Heart left ventricle (tissue), 16 donors: ENCODE measurements at regions not wholly inside any gene's neighbourhood (a gene's known extent, or its start where the extent isn't known, plus 50 kb on each side); places are given as distances from the start of the nearest gene placed in this dataset.
"Not testable (repeated sequence)": the region's sequence is repeated elsewhere in the genome, so short reads cannot be mapped to it uniquely, and the experiment has no call there.

Experiments
- ATAC-seq, 4 donors: fragments of 200-7000 bp; cut with Tn5 transposase; one replicate each; pipeline ENCODE4 v1.9.1; 2020 to 2022; ENCODE audit warnings: moderate library complexity in 4 of 4, mild to moderate bottlenecking in 3 of 4, moderate number of reproducible peaks in 1 of 4
- DNase-seq, 5 donors: peaks; one replicate each; pipeline ENCODE4 v3.0.0-alpha.2; 2020
- H3K27ac ChIP-seq, 12 donors: fragments of 200-600 bp; sonication (generic) in 4 of 12; one replicate each; pipeline versions ENCODE4 v1.5.0 to v1.8.0; 2016 to 2022; ENCODE audit warnings: mild to moderate bottlenecking in 2 of 12
- H3K27me3 ChIP-seq, 9 donors: fragments of 200-600 bp; sonication (generic) in 2 of 9; one replicate each; pipeline versions ENCODE4 v1.5.1 to v1.8.0; 2016 to 2022; ENCODE audit warnings: mild to moderate bottlenecking in 3 of 9
- H3K36me3 ChIP-seq, 9 donors: fragments of 200-600 bp; sonication (generic) in 2 of 9; one replicate each; pipeline versions ENCODE4 v1.5.0 to v1.8.0; 2018 to 2022; ENCODE audit warnings: mild to moderate bottlenecking in 2 of 9
- H3K4me1 ChIP-seq, 12 donors: fragments of 200-600 bp; sonication (generic) in 4 of 12; one replicate each; pipeline versions ENCODE4 v1.5.0 to v1.8.0; 2016 to 2022; ENCODE audit warnings: mild to moderate bottlenecking in 3 of 12
- H3K4me3 ChIP-seq, 12 donors: fragments of 200-600 bp; sonication (generic) in 4 of 12; one replicate each; pipeline versions ENCODE4 v1.5.0 to v1.8.0; 2017 to 2022; ENCODE audit warnings: mild to moderate bottlenecking in 9 of 12, moderate library complexity in 4 of 12
- H3K9me3 ChIP-seq, 12 donors: fragments of 200-600 bp; sonication (generic) in 4 of 12; one replicate each; pipeline versions ENCODE4 v1.5.0 to v1.8.0; 2016 to 2022; ENCODE audit warnings: mild to moderate bottlenecking in 1 of 12
- CTCF ChIP-seq, 12 donors: fragments of 200-600 bp; sonication (generic) in 4 of 12; IDR thresholded peaks; one replicate each; pipeline versions ENCODE4 v1.5.0 to v1.8.0; 2018 to 2022; ENCODE audit warnings: antibody characterized with exemption in 12 of 12, mild to moderate bottlenecking in 5 of 12
- POLR2A ChIP-seq, 2 donors: fragments of 450-650 bp; IDR thresholded peaks; one replicate each; pipeline ENCODE4 v1.6.1; 2017; ENCODE audit warnings: antibody characterized with exemption in 2 of 2, mild to moderate bottlenecking in 2 of 2, moderate library complexity in 2 of 2
- WGBS, 4 donors: extraction: QIAGEN DNeasy Blood & Tissue Kit in 2 of 4; methylation state at CpG; one replicate each; pipeline versions ENCODE4 v1.1.5 to v1.1.7; 2013 to 2018; 5-methylcytosine and 5-hydroxymethylcytosine counted together
- intact Hi-C, 10 donors: fragments of 100-400 bp; cut with DNase I; formaldehyde crosslinking; loops; one replicate each; pipeline versions ENCODE4 v1.11.1 to v1.14.2; 2022
- donor health status: ischemic (EF 13 %, LVEDD 7.1; RV severe dilation, severe dysfunction).
- donor health status: healthy with polysubstance abuse.
- donor health status: DM: no; HTN: yes; CAD: no.
- donor health status: DM: no; HTN: no; CAD: no.
- donor health status: ischemic (EF 25% LVEDD 6.9; RV normal size, moderate dysfunction).
- donor health status: ischemic (EF 25% LVEDD 5.7; RV mildly dilated, moderate dysfunction).
- donor health status: healthy.
- donor health status: DM: yes; HTN: yes; CAD: no.
- donor health status: ischemic (EF 35%, LVEDD 5.7; RV mildly dilated, moderate dysfunction).
- donor health status: nonischemic (EF 11% LVEDD 7.7; RV severe dilation, severe dysfunction).
- donor health status: DM: yes; HTN: yes; CAD: no.
- donor health status: PGD.
- donor health status: ischemic (EF 29% LVEDD 5.4; RV normal size, mild dysfunction).
- donor health status: nonischemic (EF 23%, LVEDD 6.1; RV moderate dilation, normal function).

GRCh38 chr6:144429753-144430152, 144.6 kb downstream of the UTRN start:
- peaks cover 0 to 9% (median under 1%) of the 10 kb centered on the region in 12 donors for H3K4me1 ChIP-seq
- no peak overlapping the region for H3K4me3 ChIP-seq
- H3K9me3 ChIP-seq: no peaks in the 10 kb centered on the region
- intact Hi-C loops: loop anchor here in 2 of 10 donors (10.0 kb wide), 2 partner anchors 65 to 145 kb away; partner anchors contain the start of gene UTRN (in 1 of the 2)
- DNase-seq: no peak
- WGBS, 4 donors: 90 to 98% (median 97%) methylated on average over 1 of the region's 1 CpG
- peaks cover 0 to 77% (median 66%) of the 10 kb centered on the region in 9 donors for H3K36me3 ChIP-seq
- no peak overlapping the region for H3K27ac ChIP-seq
- TF ChIP-seq CTCF (IDR thresholded peaks at IDR 0.05): no peak
- TF ChIP-seq POLR2A (IDR thresholded peaks at IDR 0.05): no peak
- no peaks in the 10 kb centered on the region for H3K27me3 ChIP-seq
- ATAC-seq: no peak

- intact Hi-C loops: loop anchor here in 1 of 10 donors (10.0 kb wide), 1 partner anchor 69 kb away; no protein-coding TSS in a partner anchor
- WGBS, 4 donors: 93 to 99% (median 97%) methylated on average over 3 to 24 of the region's 24 CpGs
- DNase-seq: peak in 1 of 5 donors; percentile 32
These were observed 148.3 kb downstream of the UTRN start for GRCh38 chr6:144433446-144433845.

GRCh38 chr6:144434308-144434990, 149.3 kb downstream of the UTRN start:
- H3K4me1 ChIP-seq: peaks cover 0 to 35% (median 16%) of the 10 kb centered on the region in 12 donors
- peak overlapping the region in 2 of 12 donors; percentile 12 to 36 for H3K27ac ChIP-seq

More at GRCh38 chr6:144433446-144433845, 148.3 kb downstream of the UTRN start:
- Histone ChIP-seq H3K36me3 (peaks cover 0 to 75% (median 62%) of the 10 kb centered on the region in 9 donors), H3K4me1 (peaks cover 0 to 30% (median 16%) of the 10 kb centered on the region in 12 donors)
- H3K9me3 ChIP-seq, ATAC-seq, H3K27me3 ChIP-seq, H3K27ac ChIP-seq, H3K4me3 ChIP-seq: not testable (repeated sequence)

More at GRCh38 chr6:144434308-144434990, 149.3 kb downstream of the UTRN start:
- peak in 3 of 4 donors; percentile 47 to 52 (median 47) for ATAC-seq
- DNase-seq: no peak
- intact Hi-C loops: loop anchor here in 1 of 10 donors (10.0 kb wide), 1 partner anchor 70 kb away; no protein-coding TSS in a partner anchor
- Histone ChIP-seq H3K9me3 (no peaks in the 10 kb centered on the region), H3K4me3 (no peak overlapping the region), H3K36me3 (peaks cover 0 to 75% (median 62%) of the 10 kb centered on the region in 9 donors), H3K27me3 (no peaks in the 10 kb centered on the region)
- TF ChIP-seq POLR2A (IDR thresholded peaks at IDR 0.05) (no peak), CTCF (IDR thresholded peaks at IDR 0.05) (no peak)
- 94 to 96% (median 95%) methylated on average over 5 to 6 of the region's 6 CpGs for WGBS, 4 donors
